Keratinocyte (primary cell): ENCODE measurements at regions not wholly inside any gene's neighbourhood (a gene's known extent, or its start where the extent isn't known, plus 50 kb on each side); places are given as distances from the start of the nearest gene placed in this dataset.

Experiments
- DNase-seq: peaks from one replicate; pipeline ENCODE4 v3.0.0-alpha.2; 2011; ENCODE audit warnings: low read depth, missing footprints, low spot score
- FAIRE-seq: peaks from 2 replicates; lab custom pipeline; 2011; peaks lifted over from hg19 to GRCh38; lab: Jason Lieb, UNC
- H2AFZ ChIP-seq: 2 replicates; pipeline ENCODE4 v1.6.0; 2012; ENCODE audit warnings: low read length, control low read depth, inconsistent platforms; ENCODE audit not compliant: control insufficient read depth
- H3K27ac ChIP-seq: 2 replicates; pipeline ENCODE4 v1.5.1; 2011; ENCODE audit warnings: low read length; ENCODE audit not compliant: control insufficient read depth, insufficient read depth
- H3K27me3 ChIP-seq: 3 replicates; pipeline ENCODE4 v1.6.0; 2011; ENCODE audit warnings: low read length; ENCODE audit not compliant: control insufficient read depth, insufficient read depth; ENCODE audit errors: extremely low read depth
- H3K36me3 ChIP-seq, 2 experiments: 2 replicates in 1 of 2; 3 replicates in 1 of 2; pipeline ENCODE4 v1.5.1; 2011; ENCODE audit warnings: low read length in 2 of 2, mild to moderate bottlenecking in 1 of 2; ENCODE audit not compliant: control insufficient read depth in 2 of 2, insufficient read depth in 2 of 2; ENCODE audit errors: extremely low read depth in 1 of 2
- H3K4me1 ChIP-seq: 3 replicates; pipeline ENCODE4 v1.5.1; 2011; ENCODE audit warnings: low read length; ENCODE audit not compliant: control insufficient read depth, insufficient read depth; ENCODE audit errors: extremely low read depth
- H3K4me2 ChIP-seq: 3 replicates; pipeline ENCODE4 v1.6.0; 2011; ENCODE audit warnings: low read depth, low read length; ENCODE audit not compliant: control insufficient read depth, insufficient read depth; ENCODE audit errors: extremely low read depth
- H3K4me3 ChIP-seq, 3 experiments: fragments of 200-600 bp in 1 of 3; sonication (generic) in 1 of 3; 2 replicates in 2 of 3; 3 replicates in 1 of 3; pipeline ENCODE4 v1.5.1; 2011 to 2016; ENCODE audit warnings: low read length in 3 of 3, mild to moderate bottlenecking in 3 of 3, control low read depth in 2 of 3, inconsistent platforms in 1 of 3, low read depth in 1 of 3, mixed read lengths in 1 of 3, mixed run types in 1 of 3, moderate library complexity in 1 of 3; ENCODE audit not compliant: control insufficient read depth in 2 of 3, insufficient read depth in 2 of 3; ENCODE audit errors: extremely low read depth in 1 of 3
- H3K79me2 ChIP-seq: 2 replicates; pipeline ENCODE4 v1.6.0; 2012; ENCODE audit warnings: low read length; ENCODE audit not compliant: control insufficient read depth, insufficient read depth
- H3K9ac ChIP-seq: 3 replicates; pipeline ENCODE4 v1.6.0; 2011; ENCODE audit warnings: low read length; ENCODE audit not compliant: control insufficient read depth, insufficient read depth; ENCODE audit errors: extremely low read depth
- H3K9me1 ChIP-seq: 3 replicates; pipeline ENCODE4 v1.6.0; 2011; ENCODE audit warnings: low read length; ENCODE audit not compliant: control insufficient read depth, insufficient read depth; ENCODE audit errors: extremely low read depth
- H3K9me3 ChIP-seq: 2 replicates; pipeline ENCODE4 v1.5.1; 2012; ENCODE audit warnings: low read depth, low read length; ENCODE audit not compliant: control insufficient read depth
- H4K20me1 ChIP-seq: 3 replicates; pipeline ENCODE4 v1.6.0; 2011; ENCODE audit warnings: low read length; ENCODE audit not compliant: control insufficient read depth, insufficient read depth; ENCODE audit errors: extremely low read depth
- EZH2 ChIP-seq: IDR thresholded peaks from one replicate; pipeline ENCODE4 v1.6.1; 2012; ENCODE audit warnings: inconsistent platforms, mild to moderate bottlenecking, low read length, moderate library complexity
- dilution Hi-C: fragments of 300-500 bp; cut with MboI; formaldehyde crosslinking; loops from one replicate; pipeline ENCODE4 v1.7.0; 2020; ENCODE audit warnings: low sequenced_read_pairs; ENCODE audit not compliant: extremely low pct_ligation_motif_present
- TF ChIP-seq, protein P1 (sequence below), 3 experiments: IDR thresholded peaks in 1 of 3; conservative IDR thresholded peaks in 1 of 3; optimal IDR thresholded peaks in 1 of 3; 2 replicates in 2 of 3; 3 replicates in 1 of 3; pipeline versions ENCODE3 to v1.5.1; 2011; ENCODE audit warnings: low read length in 3 of 3, mild to moderate bottlenecking in 3 of 3, moderate library complexity in 2 of 3, control low read depth in 1 of 3, inconsistent platforms in 1 of 3; ENCODE audit not compliant: insufficient read depth in 2 of 3; ENCODE audit errors: extremely low read depth in 1 of 3

DNA sequence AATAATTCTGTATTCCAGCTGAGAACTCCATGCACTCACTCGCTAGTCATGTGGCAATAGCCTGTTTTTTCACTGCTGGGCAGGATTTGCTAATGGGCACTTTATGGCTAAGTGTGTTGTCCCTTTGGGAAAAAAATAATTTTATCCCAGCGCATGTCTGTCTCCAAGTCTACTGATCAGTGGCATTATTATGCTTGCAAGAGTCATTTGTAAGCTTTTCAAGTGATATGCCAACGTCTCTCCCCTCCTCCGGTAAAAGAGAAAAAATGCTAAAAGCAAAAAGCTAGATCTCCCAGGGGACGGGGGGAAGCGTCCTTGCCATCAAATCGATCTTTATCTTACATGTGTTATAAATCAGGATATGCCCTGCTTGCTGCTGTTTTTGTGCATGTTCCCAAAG is 407.7 kb downstream of the CDH26 start:
- no peak for FAIRE-seq
- dilution Hi-C loops = no loop called here
- TF ChIP-seq EZH2 = no peak
- TF ChIP-seq, protein P1, sequence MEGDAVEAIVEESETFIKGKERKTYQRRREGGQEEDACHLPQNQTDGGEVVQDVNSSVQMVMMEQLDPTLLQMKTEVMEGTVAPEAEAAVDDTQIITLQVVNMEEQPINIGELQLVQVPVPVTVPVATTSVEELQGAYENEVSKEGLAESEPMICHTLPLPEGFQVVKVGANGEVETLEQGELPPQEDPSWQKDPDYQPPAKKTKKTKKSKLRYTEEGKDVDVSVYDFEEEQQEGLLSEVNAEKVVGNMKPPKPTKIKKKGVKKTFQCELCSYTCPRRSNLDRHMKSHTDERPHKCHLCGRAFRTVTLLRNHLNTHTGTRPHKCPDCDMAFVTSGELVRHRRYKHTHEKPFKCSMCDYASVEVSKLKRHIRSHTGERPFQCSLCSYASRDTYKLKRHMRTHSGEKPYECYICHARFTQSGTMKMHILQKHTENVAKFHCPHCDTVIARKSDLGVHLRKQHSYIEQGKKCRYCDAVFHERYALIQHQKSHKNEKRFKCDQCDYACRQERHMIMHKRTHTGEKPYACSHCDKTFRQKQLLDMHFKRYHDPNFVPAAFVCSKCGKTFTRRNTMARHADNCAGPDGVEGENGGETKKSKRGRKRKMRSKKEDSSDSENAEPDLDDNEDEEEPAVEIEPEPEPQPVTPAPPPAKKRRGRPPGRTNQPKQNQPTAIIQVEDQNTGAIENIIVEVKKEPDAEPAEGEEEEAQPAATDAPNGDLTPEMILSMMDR (optimal IDR thresholded peaks at IDR 0.05 in 1 of 3, IDR thresholded peaks at IDR 0.05 in 1 of 3, conservative IDR thresholded peaks at IDR 0.05 in 1 of 3; ENCODE audit: extremely low read depth in 1 of 3, insufficient read depth in 2 of 3, low read length in 3 of 3) = no peak

GRCh38 chr20:60371384-60371783 is 413.2 kb downstream of the CDH26 start:
- dilution Hi-C loops = no loop called here
- TF ChIP-seq, protein P1 (optimal IDR thresholded peaks at IDR 0.05 in 1 of 3, IDR thresholded peaks at IDR 0.05 in 1 of 3, conservative IDR thresholded peaks at IDR 0.05 in 1 of 3; ENCODE audit: extremely low read depth in 1 of 3, insufficient read depth in 2 of 3, low read length in 3 of 3) = no peak
- no peak for TF ChIP-seq EZH2
- no peak overlapping the region for H3K27ac ChIP-seq

More for the DNA sequence above, 407.7 kb downstream of the CDH26 start:
- no peaks in the 10 kb centered on the region for H3K9me1 ChIP-seq
- no peak overlapping the region for H3K4me3 ChIP-seq
- H3K4me2 ChIP-seq = no peak overlapping the region
- peaks cover 7% of the 10 kb centered on the region for H3K27me3 ChIP-seq
- no peak for DNase-seq
- H3K4me1 ChIP-seq = no peaks in the 10 kb centered on the region
- H3K36me3 ChIP-seq = no peaks in the 10 kb centered on the region
- H3K9me3 ChIP-seq = no peaks in the 10 kb centered on the region
- H3K27ac ChIP-seq = no peak overlapping the region
- no peak overlapping the region for H3K9ac ChIP-seq
- H4K20me1 ChIP-seq = no peaks in the 10 kb centered on the region
- no peak overlapping the region for H2AFZ ChIP-seq
- no peaks in the 10 kb centered on the region for H3K79me2 ChIP-seq

More at GRCh38 chr20:60371384-60371783, 413.2 kb downstream of the CDH26 start:
- no peaks in the 10 kb centered on the region for H3K36me3 ChIP-seq
- H3K4me1 ChIP-seq = no peaks in the 10 kb centered on the region
- H3K27me3 ChIP-seq = peaks cover 4% of the 10 kb centered on the region
- DNase-seq (no peak), FAIRE-seq (no peak)
- no peak overlapping the region for H3K4me2 ChIP-seq
- no peaks in the 10 kb centered on the region for H4K20me1 ChIP-seq
- no peaks in the 10 kb centered on the region for H3K9me1 ChIP-seq
- no peak overlapping the region for H2AFZ ChIP-seq
- no peak overlapping the region for H3K4me3 ChIP-seq
- no peak overlapping the region for H3K9ac ChIP-seq
- no peaks in the 10 kb centered on the region for H3K9me3 ChIP-seq
- no peaks in the 10 kb centered on the region for H3K79me2 ChIP-seq
